Hematopoietic multipotent progenitor cell treated with erythropoietin and hydrocortisone succinate and interleukin-3 and kit ligand, for 17 days (in vitro differentiated cells): ENCODE measurements at regions not wholly inside any gene's neighbourhood (a gene's known extent, or its start where the extent isn't known, plus 50 kb on each side); places are given as distances from the start of the nearest gene placed in this dataset.
"Not testable (repeated sequence)": the region's sequence is repeated elsewhere in the genome, so short reads cannot be mapped to it uniquely, and the experiment has no call there.

Source experiments
- DNase-seq: peaks from one replicate; pipeline ENCODE4 v3.0.0-alpha.2; 2015; ENCODE audit warnings: low spot score

- not testable (repeated sequence) for DNase-seq
Measured at GRCh38 chr20:30393523-30393922, 863.9 kb upstream of the DEFB115 start.

- not testable (repeated sequence) for DNase-seq
Measured at GRCh38 chr20:30397111-30397510, 860.4 kb upstream of the DEFB115 start.

DNA sequence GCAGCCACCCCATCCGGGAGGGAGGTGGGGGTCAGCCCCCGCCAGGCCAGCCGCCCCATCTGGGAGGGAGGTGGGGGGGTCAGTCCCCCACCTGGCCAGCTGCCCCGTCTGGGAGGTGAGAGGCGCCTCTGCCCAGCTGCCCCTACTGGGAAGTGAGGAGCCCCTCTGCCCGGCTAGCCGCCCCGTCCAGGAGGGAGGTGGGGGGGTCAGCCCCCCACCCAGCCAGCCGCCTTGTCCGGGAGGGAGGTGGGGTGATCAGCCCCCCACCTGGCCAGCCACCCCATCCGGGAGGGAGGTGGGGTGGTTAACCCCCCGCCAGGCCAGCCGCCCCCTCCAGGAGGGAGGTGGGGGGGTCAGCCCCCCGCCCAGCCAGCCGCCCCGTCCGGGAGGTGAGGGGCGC lies 852.4 kb upstream of the DEFB115 start:
- DNase-seq = not testable (repeated sequence)

GRCh38 chr20:30405585-30405984 lies 851.9 kb upstream of the DEFB115 start:
- DNase-seq = not testable (repeated sequence)

DNA sequence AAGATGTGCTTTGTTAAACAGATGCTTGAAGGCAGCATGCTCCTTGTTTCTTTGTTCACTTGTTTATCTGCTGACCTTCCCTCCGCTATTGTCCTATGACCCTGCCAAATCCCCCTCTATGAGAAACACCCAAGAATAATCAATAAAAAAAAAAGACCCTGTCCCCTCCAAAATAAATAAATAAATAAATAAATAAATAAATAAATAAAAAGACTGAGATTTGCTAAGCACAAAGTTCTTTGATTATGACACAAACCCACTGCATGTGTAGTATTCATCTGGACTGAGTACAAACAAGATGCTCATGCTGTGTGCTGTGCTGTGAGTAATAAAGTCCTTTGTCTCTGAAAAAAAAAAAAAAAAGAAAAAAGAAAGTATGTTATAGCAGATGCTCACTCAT lies 851.1 kb upstream of the DEFB115 start:
- DNase-seq = not testable (repeated sequence)

DNA sequence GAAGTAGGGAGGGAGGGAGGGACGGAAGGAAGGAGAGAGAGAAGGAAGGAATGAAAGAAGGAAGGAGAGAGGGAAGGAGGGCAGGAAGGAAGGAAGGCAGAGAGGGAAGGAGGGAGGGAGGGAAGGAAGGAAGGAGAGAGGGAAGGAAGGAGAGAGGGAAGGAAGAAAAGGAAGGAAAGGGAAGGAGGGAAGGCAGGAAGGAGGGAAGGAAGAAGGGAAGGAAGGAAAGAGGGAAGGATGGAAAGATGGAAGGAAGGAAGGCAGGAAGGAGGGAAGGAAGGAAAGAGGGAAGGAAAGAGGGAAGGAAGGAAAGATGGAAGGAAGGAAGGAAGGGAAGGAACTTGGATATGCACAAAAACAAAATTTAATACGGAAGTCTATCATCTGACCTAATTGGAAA lies 844.5 kb upstream of the DEFB115 start:
- DNase-seq = no peak

GRCh38 chr20:30417387-30417786 lies 840.1 kb upstream of the DEFB115 start:
- not testable (repeated sequence) for DNase-seq

DNA sequence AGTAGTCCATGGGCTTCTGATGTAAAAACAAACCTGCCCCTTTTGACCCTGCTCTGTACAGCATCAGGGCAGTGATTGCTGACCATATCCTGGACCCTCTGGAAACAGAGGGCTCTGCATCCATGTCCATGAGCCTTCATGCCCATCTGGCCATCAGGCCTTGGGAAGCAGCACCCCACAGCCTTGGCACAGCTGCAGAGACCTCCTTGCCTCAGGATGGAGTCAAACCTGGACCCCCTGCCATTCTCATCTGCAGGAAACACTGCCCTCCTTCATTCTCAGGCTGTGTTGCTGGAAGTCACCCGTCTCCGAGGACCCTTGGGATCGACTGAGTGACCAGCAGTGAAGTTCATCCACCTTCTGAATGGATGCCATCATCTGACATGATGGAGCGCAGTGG lies 839.1 kb upstream of the DEFB115 start:
- DNase-seq = not testable (repeated sequence)

DNA sequence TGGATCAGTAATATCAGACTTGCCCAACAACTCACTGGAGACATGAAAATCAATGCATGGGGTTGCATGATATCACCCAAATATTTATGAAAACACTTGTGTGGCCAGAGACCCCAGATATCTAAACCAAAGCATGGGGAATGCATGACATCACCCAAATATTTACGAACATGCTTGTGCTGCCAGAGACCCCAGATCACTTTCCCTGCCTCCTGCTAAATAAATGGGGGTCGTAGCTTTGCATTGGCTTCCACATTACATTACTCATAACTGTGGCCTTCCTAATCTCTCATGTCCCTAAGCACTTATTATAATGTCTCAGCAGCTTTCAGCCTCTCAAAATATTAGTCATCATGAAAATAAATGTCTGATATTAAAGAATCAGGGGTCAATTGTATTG lies 838.0 kb upstream of the DEFB115 start:
- no peak for DNase-seq

- not testable (repeated sequence) for DNase-seq
Measured at GRCh38 chr20:30419871-30420420, 837.5 kb upstream of the DEFB115 start.
